Right lobe of liver (tissue), 6 donors: ENCODE measurements at regions not wholly inside any gene's neighbourhood (a gene's known extent, or its start where the extent isn't known, plus 50 kb on each side); places are given as distances from the start of the nearest gene placed in this dataset.

Experiments
- ATAC-seq, 4 donors: fragments of 200-7000 bp; cut with Tn5 transposase; one replicate each; pipeline ENCODE4 v1.9.1; 2020; ENCODE audit warnings: mild to moderate bottlenecking in 4 of 4, moderate library complexity in 4 of 4
- DNase-seq, 3 donors: peaks; one replicate each; pipeline ENCODE4 v3.0.0-alpha.2; 2020
- H3K27ac ChIP-seq, 3 donors: fragments of 200-600 bp; one replicate each; pipeline ENCODE4 v1.8.0; 2022
- H3K27me3 ChIP-seq, 2 donors: fragments of 200-600 bp; one replicate each; pipeline ENCODE4 v1.8.0; 2022
- H3K36me3 ChIP-seq, 4 donors: fragments of 200-600 bp; sonication (generic) in 1 of 4; one replicate each; pipeline versions ENCODE4 v1.5.1 to v1.8.0; 2017 to 2022; ENCODE audit warnings: control low read depth in 1 of 4
- H3K4me1 ChIP-seq, 4 donors: fragments of 200-600 bp; sonication (generic) in 1 of 4; one replicate each; pipeline versions ENCODE4 v1.5.1 to v1.8.0; 2017 to 2022; ENCODE audit warnings: control low read depth in 1 of 4
- H3K4me3 ChIP-seq, 3 donors: fragments of 200-600 bp; one replicate each; pipeline ENCODE4 v1.8.0; 2022
- H3K9me3 ChIP-seq, 4 donors: fragments of 200-600 bp; sonication (generic) in 1 of 4; one replicate each; pipeline versions ENCODE4 v1.5.1 to v1.8.0; 2017 to 2022; ENCODE audit warnings: control low read depth in 1 of 4
- POLR2A ChIP-seq: fragments of 450-650 bp; IDR thresholded peaks from one replicate; pipeline ENCODE4 v1.6.1; 2017; ENCODE audit warnings: antibody characterized with exemption, mild to moderate bottlenecking
- WGBS: methylation state at CpG from one replicate; pipeline ENCODE4 v1.1.6; 2018; ENCODE audit warnings: low coverage, low lambda C conversion rate; ENCODE audit not compliant: insufficient coverage; ENCODE audit errors: missing lambda C conversion rate; 5-methylcytosine and 5-hydroxymethylcytosine counted together
- intact Hi-C, 2 donors: fragments of 100-400 bp; cut with DNase I; formaldehyde crosslinking; loops; one replicate each; pipeline versions ENCODE4 v1.11.2 to v1.14.1; 2022
- TF ChIP-seq, protein P1 (sequence below), 4 donors: fragments of 200-600 bp in 3 of 4; fragments of 450-650 bp in 1 of 4; IDR thresholded peaks; one replicate each; pipeline versions ENCODE4 v1.5.1 to v1.8.0; 2016 to 2022; ENCODE audit warnings: antibody characterized with exemption in 4 of 4, mild to moderate bottlenecking in 2 of 4
- donor health status: DM: no; HTN: yes; CAD: no.
- donor health status: DM: no; HTN: no; CAD: no.
- donor health status: DM: no; HTN: no; CAD: no.
- donor health status: DM: no; HTN: yes; CAD: no.
- donor health status: DM: no; HTN: yes; CAD: no.

DNA sequence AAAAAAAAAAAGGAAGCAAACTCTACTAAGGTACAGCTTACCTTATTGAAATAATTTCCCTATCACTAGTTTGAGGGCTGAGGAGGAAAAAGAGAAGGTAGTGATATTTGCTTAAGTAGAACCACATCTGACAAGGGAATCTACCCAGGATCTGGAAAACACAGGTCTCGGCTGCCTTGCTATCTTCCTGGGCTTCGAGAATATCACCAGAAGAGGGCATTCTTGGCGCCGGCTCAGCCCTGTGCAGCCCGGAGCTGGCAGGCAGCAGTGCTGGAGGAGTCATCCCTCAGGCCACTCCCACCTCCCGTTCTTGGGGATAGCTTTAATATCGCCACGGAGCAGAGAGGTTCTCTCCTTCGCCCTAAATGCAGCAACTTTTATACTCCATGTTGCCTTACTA is 1181.2 kb downstream of the VRK1 start:
- H3K9me3 ChIP-seq: no peaks in the 10 kb centered on the region
- no peaks in the 10 kb centered on the region for H3K27me3 ChIP-seq
- no peaks in the 10 kb centered on the region for H3K36me3 ChIP-seq
- peak; percentile 52 to 63 (median 53) for DNase-seq
- peak; percentile 66 to 82 (median 70) for ATAC-seq
- no peak overlapping the region for H3K27ac ChIP-seq
- TF ChIP-seq POLR2A: no peak
- TF ChIP-seq, protein P1, sequence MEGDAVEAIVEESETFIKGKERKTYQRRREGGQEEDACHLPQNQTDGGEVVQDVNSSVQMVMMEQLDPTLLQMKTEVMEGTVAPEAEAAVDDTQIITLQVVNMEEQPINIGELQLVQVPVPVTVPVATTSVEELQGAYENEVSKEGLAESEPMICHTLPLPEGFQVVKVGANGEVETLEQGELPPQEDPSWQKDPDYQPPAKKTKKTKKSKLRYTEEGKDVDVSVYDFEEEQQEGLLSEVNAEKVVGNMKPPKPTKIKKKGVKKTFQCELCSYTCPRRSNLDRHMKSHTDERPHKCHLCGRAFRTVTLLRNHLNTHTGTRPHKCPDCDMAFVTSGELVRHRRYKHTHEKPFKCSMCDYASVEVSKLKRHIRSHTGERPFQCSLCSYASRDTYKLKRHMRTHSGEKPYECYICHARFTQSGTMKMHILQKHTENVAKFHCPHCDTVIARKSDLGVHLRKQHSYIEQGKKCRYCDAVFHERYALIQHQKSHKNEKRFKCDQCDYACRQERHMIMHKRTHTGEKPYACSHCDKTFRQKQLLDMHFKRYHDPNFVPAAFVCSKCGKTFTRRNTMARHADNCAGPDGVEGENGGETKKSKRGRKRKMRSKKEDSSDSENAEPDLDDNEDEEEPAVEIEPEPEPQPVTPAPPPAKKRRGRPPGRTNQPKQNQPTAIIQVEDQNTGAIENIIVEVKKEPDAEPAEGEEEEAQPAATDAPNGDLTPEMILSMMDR (IDR thresholded peaks at IDR 0.05): peak in 1 of 4 donors; percentile 24
- 0% methylated on average over 5 of the region's 9 CpGs for WGBS
- H3K4me1 ChIP-seq: no peaks in the 10 kb centered on the region
- no peak overlapping the region for H3K4me3 ChIP-seq
- intact Hi-C loops: no loop called here

DNA sequence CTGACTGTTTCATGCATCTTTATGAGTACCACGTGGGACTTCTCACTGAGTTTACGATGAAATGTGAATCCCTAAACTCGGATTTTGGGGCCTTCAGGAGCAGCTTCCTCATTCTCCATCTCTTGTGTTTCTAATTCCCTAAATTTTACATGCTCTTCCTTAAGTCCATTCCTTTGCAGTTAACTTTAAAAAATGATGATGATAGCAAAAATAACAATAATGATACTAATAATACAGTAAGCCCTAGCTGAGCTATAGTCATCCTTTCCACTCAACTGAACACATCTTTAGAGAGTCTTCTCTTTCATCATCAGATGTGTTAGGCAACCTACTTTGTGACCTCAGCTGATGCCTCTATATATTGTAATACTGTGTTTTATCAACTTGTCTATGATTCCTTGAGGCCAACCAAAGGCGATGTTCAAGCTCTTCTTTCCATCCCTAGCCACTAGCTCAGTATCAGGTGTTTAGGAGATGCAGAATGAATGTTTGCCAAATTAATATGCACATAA is 1196.4 kb downstream of the VRK1 start:
- no peaks in the 10 kb centered on the region for H3K9me3 ChIP-seq
- intact Hi-C loops: no loop called here
- H3K4me3 ChIP-seq: no peak overlapping the region
- DNase-seq (no peak), ATAC-seq (no peak)
- no peaks in the 10 kb centered on the region for H3K4me1 ChIP-seq
- H3K27ac ChIP-seq: no peak overlapping the region
- H3K27me3 ChIP-seq: no peaks in the 10 kb centered on the region
- H3K36me3 ChIP-seq: no peaks in the 10 kb centered on the region
- 45% methylated on average over 4 of the region's 4 CpGs for WGBS
- TF ChIP-seq POLR2A: no peak
- TF ChIP-seq, protein P1 (IDR thresholded peaks at IDR 0.05): no peak

DNA sequence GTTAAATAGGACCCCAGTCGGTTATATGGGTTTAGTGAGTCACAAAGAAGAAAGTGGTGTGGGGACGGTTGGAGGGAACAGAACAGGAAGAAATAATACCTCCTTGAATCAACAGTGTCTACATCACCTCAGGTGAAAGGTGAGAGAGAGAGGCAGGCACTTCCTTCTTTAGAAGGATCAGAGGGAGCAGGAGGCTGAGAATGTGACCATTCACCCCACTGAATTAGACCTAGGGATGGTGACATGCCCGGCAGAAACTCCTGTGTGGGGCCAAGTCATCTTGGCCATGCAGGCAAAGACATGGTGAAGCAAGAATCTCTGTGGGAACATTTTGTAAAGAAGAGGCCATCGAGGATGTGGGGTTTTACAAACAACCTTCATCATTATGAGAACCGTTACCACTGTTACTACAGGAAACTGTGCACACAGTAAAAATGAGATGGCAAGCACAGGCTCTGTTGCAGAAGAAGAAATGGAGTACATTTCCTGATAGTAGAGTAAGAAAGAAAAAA is 1196.9 kb downstream of the VRK1 start:
- TF ChIP-seq POLR2A: no peak
- TF ChIP-seq, protein P1 (IDR thresholded peaks at IDR 0.05): no peak
- intact Hi-C loops: no loop called here
- Histone ChIP-seq H3K27ac (no peak overlapping the region), H3K4me3 (no peak overlapping the region), H3K27me3 (no peaks in the 10 kb centered on the region), H3K9me3 (no peaks in the 10 kb centered on the region), H3K36me3 (no peaks in the 10 kb centered on the region), H3K4me1 (no peaks in the 10 kb centered on the region)
- WGBS: 32% methylated on average over 5 of the region's 5 CpGs
- ATAC-seq: no peak
- no peak for DNase-seq

DNA sequence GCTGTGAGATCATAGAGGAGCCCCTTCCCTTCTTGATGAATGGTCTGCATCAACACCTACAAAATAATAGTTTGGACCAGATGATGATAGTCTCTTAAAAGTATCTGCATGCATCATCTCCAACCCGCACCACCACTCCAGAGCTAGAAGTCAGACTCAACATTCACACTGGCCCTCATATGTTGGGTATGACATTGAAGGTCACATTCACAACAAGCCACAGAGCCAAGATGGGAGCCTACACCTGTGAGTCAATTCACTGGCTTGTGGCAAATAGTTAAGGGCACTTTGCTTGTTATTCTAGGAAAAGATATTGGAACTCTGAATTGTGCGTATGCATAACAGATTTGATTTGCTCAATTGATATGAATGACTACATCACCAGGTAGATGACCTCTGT is 1197.9 kb downstream of the VRK1 start:
- Histone ChIP-seq H3K4me3 (no peak overlapping the region), H3K27me3 (no peaks in the 10 kb centered on the region), H3K9me3 (no peaks in the 10 kb centered on the region), H3K27ac (no peak overlapping the region), H3K4me1 (no peaks in the 10 kb centered on the region), H3K36me3 (no peaks in the 10 kb centered on the region)
- intact Hi-C loops: no loop called here
- ATAC-seq (no peak), DNase-seq (no peak)
- WGBS: 63% methylated on average over 2 of the region's 2 CpGs
- TF ChIP-seq, protein P1 (IDR thresholded peaks at IDR 0.05): no peak

DNA sequence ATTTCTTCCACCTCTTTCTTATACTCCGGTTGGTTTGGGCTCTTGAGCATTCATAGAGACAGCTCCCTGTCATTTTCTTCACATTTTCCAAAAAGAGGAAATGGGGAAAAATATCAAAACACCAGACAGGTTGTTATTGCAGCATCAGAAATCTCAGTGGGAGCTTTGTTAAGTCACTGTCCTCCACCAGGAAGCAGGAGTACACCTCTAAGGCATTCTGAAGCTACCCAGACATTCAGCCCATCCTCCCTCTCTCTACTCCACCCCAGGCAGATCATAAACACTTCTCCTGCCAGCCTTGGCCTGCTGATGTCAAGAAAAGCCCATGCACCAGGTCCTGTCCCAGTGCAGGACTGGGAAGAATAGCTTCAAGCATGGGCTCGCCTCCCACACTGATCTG is 1198.3 kb downstream of the VRK1 start:
- ATAC-seq (no peak), DNase-seq (no peak)
- no peak overlapping the region for H3K4me3 ChIP-seq
- no peaks in the 10 kb centered on the region for H3K27me3 ChIP-seq
- no peak overlapping the region for H3K27ac ChIP-seq
- 52% methylated on average over 2 of the region's 2 CpGs for WGBS
- no peaks in the 10 kb centered on the region for H3K36me3 ChIP-seq
- no peaks in the 10 kb centered on the region for H3K9me3 ChIP-seq
- H3K4me1 ChIP-seq: no peaks in the 10 kb centered on the region
- intact Hi-C loops: no loop called here
- TF ChIP-seq POLR2A: no peak
- TF ChIP-seq, protein P1 (IDR thresholded peaks at IDR 0.05): no peak
